ENCODE measurements at regions not wholly inside any gene's neighbourhood (a gene's known extent, or its start where the extent isn't known, plus 50 kb on each side); places are given as distances from the start of the nearest gene placed in this dataset.

GRCh38 chr2:239526038-239526437 is 125.2 kb upstream of the HDAC4 start:
- ATAC-seq (ENCODE audit: low FRiP score) (no peak), DNase-seq (ENCODE audit: low spot score) (no peak)
- no peak for TF ChIP-seq CTCF (IDR thresholded peaks at IDR 0.05)

GRCh38 chr2:239523954-239524330 is 123.1 kb upstream of the HDAC4 start:
- ATAC-seq (ENCODE audit: low FRiP score) = peak; percentile 24
- no peak for TF ChIP-seq CTCF (IDR thresholded peaks at IDR 0.05)
- no peak for DNase-seq (ENCODE audit: low spot score)

GRCh38 chr2:239523147-239523953 is 122.5 kb upstream of the HDAC4 start:
- no peak for DNase-seq (ENCODE audit: low spot score)
- no peak for ATAC-seq (ENCODE audit: low FRiP score)
- no peak for TF ChIP-seq CTCF (IDR thresholded peaks at IDR 0.05)

- no peak for ATAC-seq (ENCODE audit: low FRiP score)
- TF ChIP-seq CTCF (IDR thresholded peaks at IDR 0.05) = no peak
- DNase-seq (ENCODE audit: low spot score) = no peak
These were observed 121.9 kb upstream of the HDAC4 start for GRCh38 chr2:239522740-239523119.

- DNase-seq (ENCODE audit: low spot score) (no peak), ATAC-seq (ENCODE audit: low FRiP score) (no peak)
- no peak for TF ChIP-seq CTCF (IDR thresholded peaks at IDR 0.05)
These were observed 121.4 kb upstream of the HDAC4 start for GRCh38 chr2:239522002-239522739.

- no peak for TF ChIP-seq CTCF (IDR thresholded peaks at IDR 0.05)
- DNase-seq (ENCODE audit: low spot score) (no peak), ATAC-seq (ENCODE audit: low FRiP score) (no peak)
These were observed 120.6 kb upstream of the HDAC4 start for GRCh38 chr2:239521518-239521815.

Measured in omental fat pad (tissue), 3 donors.